GM23338 (cell line): ENCODE measurements at regions not wholly inside any gene's neighbourhood (a gene's known extent, or its start where the extent isn't known, plus 50 kb on each side); places are given as distances from the start of the nearest gene placed in this dataset.
A peak's percentile ranks its signal among the peaks of the same experiment; 100 is the strongest.

Source experiments
- ATAC-seq: fragments of 200-7000 bp; cut with Tn5 transposase; 3 replicates; pipeline ENCODE4 v1.9.1; 2020
- DNase-seq: peaks from one replicate; pipeline ENCODE4 v3.0.0-alpha.2; 2015; ENCODE audit warnings: low spot score
- H2AFZ ChIP-seq: fragments of 200-600 bp; sonication (generic); 2 replicates; pipeline ENCODE4 v1.8.0; 2016; ENCODE audit warnings: antibody characterized with exemption, mild to moderate bottlenecking, moderate library complexity
- H3F3A ChIP-seq: fragments of 200-600 bp; sonication (generic); replicated peaks from 2 replicates; pipeline ENCODE4 v1.8.0; 2017; ENCODE audit warnings: antibody characterized with exemption, mixed run types, low read depth
- H3K27ac ChIP-seq: fragments of 200-600 bp; sonication (generic); 2 replicates; pipeline ENCODE4 v1.6.1; 2016; ENCODE audit warnings: low read depth
- H3K27me3 ChIP-seq: fragments of 200-600 bp; sonication (generic); 2 replicates; pipeline ENCODE4 v1.8.0; 2016; ENCODE audit warnings: mild to moderate bottlenecking, mixed run types, moderate library complexity; ENCODE audit not compliant: insufficient read depth
- H3K36me3 ChIP-seq: fragments of 200-600 bp; sonication (generic); 2 replicates; pipeline ENCODE4 v1.8.0; 2016; ENCODE audit warnings: mild to moderate bottlenecking; ENCODE audit not compliant: insufficient read depth
- H3K4me1 ChIP-seq: fragments of 200-600 bp; sonication (generic); 2 replicates; pipeline ENCODE4 v1.8.0; 2016; ENCODE audit warnings: mild to moderate bottlenecking, moderate library complexity; ENCODE audit not compliant: insufficient read depth
- H3K4me2 ChIP-seq: fragments of 200-600 bp; sonication (generic); 2 replicates; pipeline ENCODE4 v1.7.1; 2017; ENCODE audit warnings: mixed run types
- H3K4me3 ChIP-seq: fragments of 200-600 bp; sonication (generic); 2 replicates; pipeline ENCODE4 v1.6.1; 2016; ENCODE audit warnings: mixed run types
- H3K79me2 ChIP-seq: fragments of 200-600 bp; sonication (generic); replicated peaks from 2 replicates; pipeline ENCODE4 v1.8.0; 2017; ENCODE audit warnings: mild to moderate bottlenecking; ENCODE audit not compliant: insufficient read depth
- H3K9me2 ChIP-seq: fragments of 200-600 bp; sonication (generic); 2 replicates; pipeline ENCODE4 v1.8.0; 2017; ENCODE audit not compliant: insufficient read depth
- H4K20me1 ChIP-seq: fragments of 200-600 bp; sonication (generic); replicated peaks from 2 replicates; pipeline ENCODE4 v1.8.0; 2017; ENCODE audit warnings: mild to moderate bottlenecking; ENCODE audit not compliant: insufficient read depth
- H3K27ac Mint-ChIP-seq: 2 replicates; pipeline ENCODE4 v1.8.0; 2020; ENCODE audit warnings: inconsistent platforms, mild to moderate bottlenecking, moderate library complexity, mixed read lengths
- H3K27me3 Mint-ChIP-seq: 3 replicates; pipeline ENCODE4 v1.8.0; 2022; ENCODE audit warnings: low read depth, mild to moderate bottlenecking, moderate library complexity, mixed read lengths, inconsistent platforms; ENCODE audit not compliant: insufficient read depth, poor library complexity
- H3K36me3 Mint-ChIP-seq: 3 replicates; pipeline ENCODE4 v1.8.0; 2021; ENCODE audit warnings: low read depth, mild to moderate bottlenecking, inconsistent platforms, moderate library complexity, mixed read lengths
- H3K4me1 Mint-ChIP-seq: 3 replicates; pipeline ENCODE4 v1.8.0; 2020; ENCODE audit warnings: mild to moderate bottlenecking, inconsistent platforms, mixed read lengths
- H3K4me3 Mint-ChIP-seq: 3 replicates; pipeline ENCODE4 v1.8.0; 2021; ENCODE audit warnings: moderate library complexity, mild to moderate bottlenecking, inconsistent platforms, mixed read lengths
- H3K9me3 Mint-ChIP-seq: 3 replicates; pipeline ENCODE4 v1.8.0; 2020; ENCODE audit warnings: moderate library complexity, mild to moderate bottlenecking, inconsistent platforms, mixed read lengths
- CREB1 ChIP-seq: fragments of 250-450 bp; sonication (Bioruptor Pico); IDR thresholded peaks from 2 replicates; pipeline ENCODE4 v1.5.0; 2020; ENCODE audit warnings: low read depth, mild to moderate bottlenecking, moderate library complexity
- CTCF ChIP-seq, 2 experiments: fragments of 200-600 bp in 1 of 2; sonication (generic) in 1 of 2; conservative IDR thresholded peaks; 2 replicates each; pipeline versions ENCODE4 v1.5.1 to v1.6.1; 2016 to 2017; ENCODE audit warnings: antibody characterized with exemption in 2 of 2, low read depth in 2 of 2, mild to moderate bottlenecking in 2 of 2, moderate library complexity in 1 of 2
- ETS1 ChIP-seq: IDR thresholded peaks from 2 replicates; pipeline ENCODE4 v1.6.1; 2016; ENCODE audit warnings: antibody characterized with exemption
- EZH2 ChIP-seq: fragments of 200-600 bp; sonication (generic); IDR thresholded peaks from one replicate; pipeline ENCODE4 v1.8.0; 2017; ENCODE audit warnings: antibody characterized with exemption, mild to moderate bottlenecking, low read depth; ENCODE audit not compliant: unreplicated experiment
- EZH2phosphoT487 ChIP-seq: fragments of 200-600 bp; sonication (generic); IDR thresholded peaks from one replicate; pipeline ENCODE4 v1.8.1; 2018; ENCODE audit warnings: antibody characterized with exemption; ENCODE audit not compliant: unreplicated experiment
- JUNB ChIP-seq: IDR thresholded peaks from one replicate; pipeline ENCODE4 v1.6.1; 2016; ENCODE audit warnings: antibody characterized with exemption; ENCODE audit not compliant: unreplicated experiment
- NANOG ChIP-seq: IDR thresholded peaks from 2 replicates; pipeline ENCODE4 v1.6.1; 2016; ENCODE audit warnings: antibody characterized with exemption, borderline replicate concordance
- POLR2AphosphoS5 ChIP-seq: IDR thresholded peaks from 2 replicates; pipeline ENCODE4 v1.6.1; 2016; ENCODE audit warnings: antibody characterized with exemption, low read depth
- STAT1 ChIP-seq: IDR thresholded peaks from one replicate; pipeline ENCODE4 v1.6.1; 2016; ENCODE audit warnings: antibody characterized with exemption; ENCODE audit not compliant: unreplicated experiment
- ZNF331 ChIP-seq: fragments of 250-450 bp; sonication (Bioruptor Pico); IDR thresholded peaks from 2 replicates; pipeline ENCODE4 v1.5.0; 2020; ENCODE audit warnings: low read depth, mild to moderate bottlenecking, moderate library complexity
- ZNF462 ChIP-seq: fragments of 250-450 bp; sonication (Bioruptor Pico); IDR thresholded peaks from 2 replicates; pipeline ENCODE4 v1.5.0; 2020; ENCODE audit warnings: mild to moderate bottlenecking, moderate library complexity

- ATAC-seq, result no peak
- Mint-ChIP-seq H3K27ac (no peak overlapping the region), H3K27me3 (peaks cover 15% of the 10 kb centered on the region), H3K4me3 (no peak overlapping the region), H3K4me1 (no peaks in the 10 kb centered on the region), H3K36me3 (peaks cover 3% of the 10 kb centered on the region; the same call in 2 of the 3 replicates), H3K9me3 (peaks cover 9% of the 10 kb centered on the region; the same call in 2 of the 3 replicates)
- Histone ChIP-seq H3K27me3 (no peaks in the 10 kb centered on the region), H2AFZ (no peak overlapping the region), H3K9me2 (no peaks in the 10 kb centered on the region), H4K20me1 (no peaks in the 10 kb centered on the region), H3F3A (no peaks in the 10 kb centered on the region), H3K4me1 (no peaks in the 10 kb centered on the region), H3K27ac (no peak overlapping the region), H3K4me3 (no peak overlapping the region), H3K79me2 (no peaks in the 10 kb centered on the region), H3K36me3 (no peaks in the 10 kb centered on the region), H3K4me2 (no peak overlapping the region)
- DNase-seq, result no peak
- TF ChIP-seq CTCF (conservative IDR thresholded peaks at IDR 0.05; ENCODE audit: low read depth in 2 of 2) (0 out of 4 replicates have a peak, but pooled peaks of 1 of the 2 experiments have one; percentile 21), ZNF331 (no peak), EZH2phosphoT487 (no peak), JUNB (no peak), CREB1 (CRISPR knock-in tag) (no peak), NANOG (no peak)
Measured at GRCh38 chr2:128451084-128452023, 132.7 kb upstream of the HS6ST1 start.

- Histone ChIP-seq H3K27me3 (no peaks in the 10 kb centered on the region), H2AFZ (no peak overlapping the region), H3K27ac (no peak overlapping the region), H3K9me2 (no peaks in the 10 kb centered on the region), H3F3A (no peaks in the 10 kb centered on the region), H3K36me3 (no peaks in the 10 kb centered on the region), H4K20me1 (no peaks in the 10 kb centered on the region), H3K4me3 (no peak overlapping the region), H3K4me2 (no peak overlapping the region), H3K79me2 (no peaks in the 10 kb centered on the region), H3K4me1 (no peaks in the 10 kb centered on the region)
- peaks cover 9% of the 10 kb centered on the region; the same call in 2 of the 3 replicates for H3K9me3 Mint-ChIP-seq
- H3K27ac Mint-ChIP-seq, result no peak overlapping the region
- peaks cover 3% of the 10 kb centered on the region; the same call in 2 of the 3 replicates for H3K36me3 Mint-ChIP-seq
- ATAC-seq (no peak), DNase-seq (no peak)
- H3K27me3 Mint-ChIP-seq, result peaks cover 15% of the 10 kb centered on the region
- no peaks in the 10 kb centered on the region for H3K4me1 Mint-ChIP-seq
- H3K4me3 Mint-ChIP-seq, result no peak overlapping the region
- TF ChIP-seq ZNF462 (CRISPR knock-in tag), result no peak
- no peak for TF ChIP-seq EZH2
- no peak for TF ChIP-seq JUNB
- no peak for TF ChIP-seq ZNF331
- TF ChIP-seq POLR2AphosphoS5, result no peak
- no peak for TF ChIP-seq ETS1
- TF ChIP-seq STAT1, result no peak
Measured at GRCh38 chr2:128452024-128452411, 133.3 kb upstream of the HS6ST1 start.
